Panc1 (cell line): ENCODE measurements at regions not wholly inside any gene's neighbourhood (a gene's known extent, or its start where the extent isn't known, plus 50 kb on each side); places are given as distances from the start of the nearest gene placed in this dataset.
"Not testable (repeated sequence)": the region's sequence is repeated elsewhere in the genome, so short reads cannot be mapped to it uniquely, and the experiment has no call there.

Source experiments
- ATAC-seq: fragments of 200-7000 bp; cut with Tn5 transposase; 2 replicates; pipeline ENCODE4 v1.9.1; 2020; ENCODE audit warnings: mild to moderate bottlenecking, moderate library complexity
- BruUV-seq: library from RNA; stranded (reverse); fragments of 400-500 nt; replicated peaks from 2 replicates; lab custom pipeline; 2021; lab: Mats Ljungman, UMichigan
- CTCF ChIA-PET: fragments of 300-600 bp; sonication (Branson Sonifier 250); formaldehyde crosslinking; loops from one replicate; lab custom pipeline; 2022; ENCODE audit warnings: antibody characterized with exemption; lab: Charles Lee
- POLR2A ChIA-PET: fragments of 300-600 bp; sonication (Branson Sonifier 250); formaldehyde crosslinking; loops from one replicate; lab custom pipeline; 2022; ENCODE audit warnings: antibody characterized with exemption; lab: Charles Lee
- DNase-seq: peaks from one replicate; pipeline ENCODE4 v3.0.0-alpha.2; 2010; ENCODE audit warnings: low read depth, low spot score
- H3K27ac ChIP-seq: 2 replicates; pipeline ENCODE4 v1.5.1; 2011; ENCODE audit warnings: mild to moderate bottlenecking, low read length, inconsistent platforms
- H3K27me3 ChIP-seq: fragments of 200-500 bp; sonication (Bioruptor generic); 2 replicates; pipeline ENCODE4 v1.6.0; 2014; ENCODE audit warnings: low read length, inconsistent platforms; ENCODE audit not compliant: control insufficient read depth, insufficient read depth
- H3K36me3 ChIP-seq: fragments of 200-500 bp; sonication (Bioruptor generic); 2 replicates; pipeline ENCODE4 v1.5.1; 2014; ENCODE audit warnings: inconsistent platforms, mild to moderate bottlenecking, low read length, moderate library complexity; ENCODE audit not compliant: control insufficient read depth, insufficient read depth
- H3K4me1 ChIP-seq: 2 replicates; pipeline ENCODE4 v1.5.1; 2011; ENCODE audit warnings: inconsistent platforms, mild to moderate bottlenecking, low read length, moderate library complexity; ENCODE audit not compliant: control insufficient read depth, insufficient read depth
- H3K4me3 ChIP-seq, 2 experiments: 2 replicates each; pipeline ENCODE4 v1.5.1; 2011 to 2012; ENCODE audit warnings: low read depth in 2 of 2, low read length in 2 of 2, mild to moderate bottlenecking in 2 of 2, inconsistent platforms in 1 of 2, moderate library complexity in 1 of 2
- H3K9me3 ChIP-seq: fragments of 200-500 bp; sonication (Bioruptor generic); 2 replicates; pipeline ENCODE4 v1.5.1; 2014; ENCODE audit warnings: low read depth, mild to moderate bottlenecking, inconsistent platforms, low read length, moderate library complexity; ENCODE audit not compliant: control insufficient read depth, insufficient read depth
- POLR2AphosphoS5 ChIP-seq: IDR thresholded peaks from 2 replicates; pipeline ENCODE4 v1.6.1; 2012; ENCODE audit warnings: mild to moderate bottlenecking, low read depth, low read length, moderate library complexity
- SIN3A ChIP-seq: IDR thresholded peaks from 2 replicates; pipeline ENCODE4 v1.6.1; 2012; ENCODE audit warnings: low read depth, mild to moderate bottlenecking, low read length, moderate library complexity, borderline replicate concordance; ENCODE audit not compliant: insufficient read depth
- TCF7L2 ChIP-seq: IDR thresholded peaks from 2 replicates; pipeline ENCODE4 v1.6.1; 2011; ENCODE audit warnings: mild to moderate bottlenecking, low read depth, low read length, inconsistent platforms
- in situ Hi-C: cut with HindIII; loops from 2 replicates; pipeline ENCODE4 v1.10.0; 2016; ENCODE audit warnings: low sequenced_read_pairs, low pct_unique_long_range_greater_than_20kb
- intact Hi-C: fragments of 100-400 bp; cut with micrococcal nuclease; formaldehyde crosslinking; loops from one replicate; pipeline ENCODE4 v1.10.0; 2022; ENCODE audit not compliant: unreplicated experiment
- TF ChIP-seq, protein P1 (sequence below): fragments of 450-650 bp; IDR thresholded peaks from 2 replicates; pipeline ENCODE4 v1.5.1; 2017; ENCODE audit warnings: mild to moderate bottlenecking
- TF ChIP-seq, protein P2 (sequence below), 2 experiments: IDR thresholded peaks; 2 replicates each; pipeline ENCODE4 v1.6.1; 2011 to 2012; ENCODE audit warnings: low read depth in 2 of 2, control low read depth in 1 of 2, low read length in 1 of 2, mild to moderate bottlenecking in 1 of 2, moderate library complexity in 1 of 2; ENCODE audit not compliant: insufficient read depth in 1 of 2

DNA sequence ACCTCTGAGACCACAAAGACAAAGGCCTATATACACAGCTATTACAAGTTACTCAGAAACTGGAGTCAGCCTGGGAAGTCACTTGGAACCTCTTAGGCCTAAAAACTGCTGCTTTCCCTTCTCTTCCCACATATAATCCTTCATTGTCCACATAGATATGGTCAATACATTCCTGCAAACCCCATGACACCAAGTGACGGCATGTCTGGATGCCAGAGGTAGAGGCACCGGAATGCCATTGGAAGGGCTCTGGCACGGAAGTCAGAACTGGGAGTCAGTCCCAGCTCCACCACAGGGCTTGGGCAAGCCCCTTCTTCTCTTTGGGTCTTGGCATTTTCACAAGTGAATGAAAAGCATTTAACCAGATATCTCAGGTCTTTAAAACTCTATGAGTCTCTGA lies 204.7 kb downstream of the MATN1 start:
- DNase-seq = no peak
- no peak overlapping the region for H3K27ac ChIP-seq
- no peaks in the 10 kb centered on the region for H3K9me3 ChIP-seq
- in situ Hi-C loops (no loop called here), intact Hi-C loops (no loop called here)
- ChIA-PET POLR2A (no interaction called here), CTCF (no interaction called here)
- H3K36me3 ChIP-seq = no peaks in the 10 kb centered on the region
- BruUV-seq = no TSS peak
- H3K27me3 ChIP-seq = no peaks in the 10 kb centered on the region
- H3K4me3 ChIP-seq = no peak overlapping the region
- H3K4me1 ChIP-seq = no peaks in the 10 kb centered on the region
- no peak for ATAC-seq
- TF ChIP-seq, protein P1, sequence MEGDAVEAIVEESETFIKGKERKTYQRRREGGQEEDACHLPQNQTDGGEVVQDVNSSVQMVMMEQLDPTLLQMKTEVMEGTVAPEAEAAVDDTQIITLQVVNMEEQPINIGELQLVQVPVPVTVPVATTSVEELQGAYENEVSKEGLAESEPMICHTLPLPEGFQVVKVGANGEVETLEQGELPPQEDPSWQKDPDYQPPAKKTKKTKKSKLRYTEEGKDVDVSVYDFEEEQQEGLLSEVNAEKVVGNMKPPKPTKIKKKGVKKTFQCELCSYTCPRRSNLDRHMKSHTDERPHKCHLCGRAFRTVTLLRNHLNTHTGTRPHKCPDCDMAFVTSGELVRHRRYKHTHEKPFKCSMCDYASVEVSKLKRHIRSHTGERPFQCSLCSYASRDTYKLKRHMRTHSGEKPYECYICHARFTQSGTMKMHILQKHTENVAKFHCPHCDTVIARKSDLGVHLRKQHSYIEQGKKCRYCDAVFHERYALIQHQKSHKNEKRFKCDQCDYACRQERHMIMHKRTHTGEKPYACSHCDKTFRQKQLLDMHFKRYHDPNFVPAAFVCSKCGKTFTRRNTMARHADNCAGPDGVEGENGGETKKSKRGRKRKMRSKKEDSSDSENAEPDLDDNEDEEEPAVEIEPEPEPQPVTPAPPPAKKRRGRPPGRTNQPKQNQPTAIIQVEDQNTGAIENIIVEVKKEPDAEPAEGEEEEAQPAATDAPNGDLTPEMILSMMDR = no peak
- TF ChIP-seq TCF7L2 = no peak
- TF ChIP-seq SIN3A = no peak
- TF ChIP-seq, protein P2, sequence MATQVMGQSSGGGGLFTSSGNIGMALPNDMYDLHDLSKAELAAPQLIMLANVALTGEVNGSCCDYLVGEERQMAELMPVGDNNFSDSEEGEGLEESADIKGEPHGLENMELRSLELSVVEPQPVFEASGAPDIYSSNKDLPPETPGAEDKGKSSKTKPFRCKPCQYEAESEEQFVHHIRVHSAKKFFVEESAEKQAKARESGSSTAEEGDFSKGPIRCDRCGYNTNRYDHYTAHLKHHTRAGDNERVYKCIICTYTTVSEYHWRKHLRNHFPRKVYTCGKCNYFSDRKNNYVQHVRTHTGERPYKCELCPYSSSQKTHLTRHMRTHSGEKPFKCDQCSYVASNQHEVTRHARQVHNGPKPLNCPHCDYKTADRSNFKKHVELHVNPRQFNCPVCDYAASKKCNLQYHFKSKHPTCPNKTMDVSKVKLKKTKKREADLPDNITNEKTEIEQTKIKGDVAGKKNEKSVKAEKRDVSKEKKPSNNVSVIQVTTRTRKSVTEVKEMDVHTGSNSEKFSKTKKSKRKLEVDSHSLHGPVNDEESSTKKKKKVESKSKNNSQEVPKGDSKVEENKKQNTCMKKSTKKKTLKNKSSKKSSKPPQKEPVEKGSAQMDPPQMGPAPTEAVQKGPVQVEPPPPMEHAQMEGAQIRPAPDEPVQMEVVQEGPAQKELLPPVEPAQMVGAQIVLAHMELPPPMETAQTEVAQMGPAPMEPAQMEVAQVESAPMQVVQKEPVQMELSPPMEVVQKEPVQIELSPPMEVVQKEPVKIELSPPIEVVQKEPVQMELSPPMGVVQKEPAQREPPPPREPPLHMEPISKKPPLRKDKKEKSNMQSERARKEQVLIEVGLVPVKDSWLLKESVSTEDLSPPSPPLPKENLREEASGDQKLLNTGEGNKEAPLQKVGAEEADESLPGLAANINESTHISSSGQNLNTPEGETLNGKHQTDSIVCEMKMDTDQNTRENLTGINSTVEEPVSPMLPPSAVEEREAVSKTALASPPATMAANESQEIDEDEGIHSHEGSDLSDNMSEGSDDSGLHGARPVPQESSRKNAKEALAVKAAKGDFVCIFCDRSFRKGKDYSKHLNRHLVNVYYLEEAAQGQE (IDR thresholded peaks at IDR 0.05; ENCODE audit: insufficient read depth in 1 of 2, low read depth in 2 of 2, low read length in 1 of 2) = no peak
- TF ChIP-seq POLR2AphosphoS5 = no peak

DNA sequence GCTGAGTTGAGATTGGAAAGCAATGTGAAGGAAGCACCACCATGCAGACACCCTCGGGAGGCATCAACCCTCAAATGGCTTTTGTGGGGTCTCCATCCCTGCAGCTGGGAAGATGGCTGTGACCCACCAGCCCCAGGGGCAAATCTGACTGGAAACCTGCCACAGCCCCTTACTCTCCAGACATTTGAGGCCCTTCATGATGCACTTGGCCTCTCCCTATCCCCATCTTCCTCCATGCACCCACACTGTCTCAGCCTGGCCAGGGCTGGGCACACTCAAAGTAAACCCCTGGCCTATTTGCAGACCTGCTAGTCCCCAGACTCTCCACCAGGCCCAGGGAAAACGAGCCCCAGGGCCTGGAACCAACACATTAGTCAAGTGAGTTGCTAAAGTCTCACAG lies 205.2 kb downstream of the MATN1 start:
- H3K27ac ChIP-seq = no peak overlapping the region
- in situ Hi-C loops = no loop called here
- no peak for DNase-seq

DNA sequence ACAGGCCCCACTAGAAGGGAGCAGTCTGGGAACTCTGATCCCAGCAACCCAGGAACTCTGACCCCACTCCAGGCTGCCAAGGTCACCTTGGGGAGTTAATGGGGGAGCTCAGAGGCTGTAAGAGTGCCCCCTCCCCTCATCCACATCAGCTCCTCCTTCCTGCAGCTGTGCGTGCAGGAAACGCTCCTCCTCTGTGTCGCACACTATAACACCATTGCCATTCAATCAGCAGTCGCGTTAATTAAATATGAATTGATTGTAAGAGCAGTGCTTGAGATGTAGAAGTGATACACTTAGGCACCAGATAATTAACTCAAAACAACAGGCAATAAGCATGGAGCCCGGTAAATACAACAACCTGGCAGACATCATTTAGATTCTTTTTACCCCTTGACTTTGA lies 205.7 kb downstream of the MATN1 start:
- in situ Hi-C loops, H3K27me3 ChIP-seq, H3K4me1 ChIP-seq, H3K9me3 ChIP-seq, CTCF ChIA-PET, ATAC-seq, intact Hi-C loops, DNase-seq, H3K27ac ChIP-seq, BruUV-seq, H3K4me3 ChIP-seq, H3K36me3 ChIP-seq, POLR2A ChIA-PET: not testable (repeated sequence)

More for the DNA sequence above, 205.2 kb downstream of the MATN1 start:
- Histone ChIP-seq H3K36me3 (no peaks in the 10 kb centered on the region), H3K9me3 (no peaks in the 10 kb centered on the region), H3K4me3 (no peak overlapping the region), H3K4me1 (no peaks in the 10 kb centered on the region), H3K27me3 (no peaks in the 10 kb centered on the region)
- intact Hi-C loops = no loop called here
- TF ChIP-seq, protein P2 (IDR thresholded peaks at IDR 0.05; ENCODE audit: insufficient read depth in 1 of 2, low read depth in 2 of 2, low read length in 1 of 2) = no peak
- TF ChIP-seq POLR2AphosphoS5 (no peak), SIN3A (no peak)
- TF ChIP-seq, protein P1 = no peak
- BruUV-seq = no TSS peak
- no peak for ATAC-seq
- CTCF ChIA-PET = no interaction called here
- POLR2A ChIA-PET = no interaction called here

- CTCF ChIA-PET = not testable (repeated sequence)
These were observed 206.1 kb downstream of the MATN1 start for GRCh38 chr1:30517241-30517640.

More at GRCh38 chr1:30517241-30517640, 206.1 kb downstream of the MATN1 start:
- H3K27me3 ChIP-seq, ATAC-seq, DNase-seq, BruUV-seq, intact Hi-C loops, POLR2A ChIA-PET, H3K9me3 ChIP-seq, H3K4me3 ChIP-seq, in situ Hi-C loops, H3K4me1 ChIP-seq, H3K36me3 ChIP-seq, H3K27ac ChIP-seq: not testable (repeated sequence)
